HepG2 (cell line): ENCODE measurements at regions not wholly inside any gene's neighbourhood (a gene's known extent, or its start where the extent isn't known, plus 50 kb on each side); places are given as distances from the start of the nearest gene placed in this dataset.

Source experiments
- ATAC-seq: fragments of 200-7000 bp; cut with Tn5 transposase; 3 replicates; pipeline ENCODE4 v1.9.1; 2020; ENCODE audit warnings: mild to moderate bottlenecking, moderate library complexity
- BruUV-seq: library from RNA; stranded (reverse); fragments of 400-500 nt; replicated peaks from 2 replicates; lab custom pipeline; 2021; lab: Mats Ljungman, UMichigan
- CTCF ChIA-PET: fragments of 300-600 bp; formaldehyde crosslinking; extraction: SDS; loops from one replicate; lab custom pipeline; 2021; ENCODE audit warnings: low total read pairs, inconsistent platforms, low intra/inter-chr PET ratio; lab: Yijun Ruan, JAX
- POLR2A ChIA-PET: fragments of 350-600 bp; sonication (Branson Sonifier 250); formaldehyde crosslinking; loops from one replicate; lab custom pipeline; 2020; ENCODE audit warnings: antibody characterized with exemption, inconsistent platforms; lab: Yijun Ruan, JAX
- DNase-seq: peaks from one replicate; pipeline ENCODE4 v3.0.0-alpha.2; 2015; ENCODE audit warnings: low spot score
- FAIRE-seq: peaks from 3 replicates; lab custom pipeline; 2011; peaks lifted over from hg19 to GRCh38; lab: Jason Lieb, UNC
- H2AFZ ChIP-seq: one replicate; pipeline ENCODE4 v1.6.1; 2011; ENCODE audit warnings: low read length, inconsistent platforms
- H3K27ac ChIP-seq: fragments of 300-600 bp; 3 replicates; pipeline ENCODE4 v1.8.0; 2011; ENCODE audit warnings: mixed run types, mild to moderate bottlenecking, mixed read lengths, low read length, inconsistent platforms; ENCODE audit not compliant: insufficient read depth; ENCODE audit errors: extremely low read length
- H3K27me3 ChIP-seq, 2 experiments: fragments of 200-600 bp in 1 of 2; 2 replicates in 1 of 2; 3 replicates in 1 of 2; pipeline versions ENCODE4 v1.6.0 to v1.8.0; 2011; ENCODE audit warnings: low read length in 2 of 2, mild to moderate bottlenecking in 2 of 2, moderate library complexity in 2 of 2, inconsistent platforms in 1 of 2; ENCODE audit not compliant: insufficient read depth in 2 of 2, control insufficient read depth in 1 of 2
- H3K36me3 ChIP-seq, 2 experiments: fragments of 200-600 bp in 1 of 2; replicated peaks in 1 of 2; 2 replicates in 1 of 2; 3 replicates in 1 of 2; pipeline versions ENCODE4 v1.5.1 to v1.8.0; 2011; ENCODE audit warnings: low read length in 2 of 2, inconsistent platforms in 1 of 2; ENCODE audit not compliant: insufficient read depth in 2 of 2, control insufficient read depth in 1 of 2
- H3K4me1 ChIP-seq: 2 replicates; pipeline ENCODE4 v1.5.1; 2012; ENCODE audit warnings: low read length, inconsistent platforms; ENCODE audit not compliant: insufficient read depth
- H3K4me2 ChIP-seq: 2 replicates; pipeline ENCODE4 v1.6.0; 2011; ENCODE audit warnings: low read depth, low read length, inconsistent platforms
- H3K4me3 ChIP-seq, 3 experiments: fragments of 200-600 bp in 1 of 3; sonication (generic), shearing (Covaris generic) in 1 of 3; replicated peaks in 1 of 3; 2 replicates each; pipeline ENCODE4 v1.5.1; 2011 to 2016; ENCODE audit warnings: low read length in 3 of 3, inconsistent platforms in 2 of 3, low read depth in 2 of 3, mild to moderate bottlenecking in 2 of 3, control low read depth in 1 of 3, mixed read lengths in 1 of 3; ENCODE audit not compliant: insufficient read depth in 1 of 3
- H3K79me2 ChIP-seq: one replicate; pipeline ENCODE4 v1.6.1; 2011; ENCODE audit warnings: low read length, inconsistent platforms; ENCODE audit not compliant: insufficient read depth
- H3K9ac ChIP-seq: 2 replicates; pipeline ENCODE4 v1.6.0; 2011; ENCODE audit warnings: mild to moderate bottlenecking, low read depth, low read length, inconsistent platforms; ENCODE audit not compliant: insufficient read depth
- H3K9me3 ChIP-seq: 2 replicates; pipeline ENCODE4 v1.5.1; 2012; ENCODE audit warnings: mild to moderate bottlenecking, low read length
- H4K20me1 ChIP-seq: 2 replicates; pipeline ENCODE4 v1.6.0; 2011; ENCODE audit warnings: inconsistent platforms, mild to moderate bottlenecking, low read length, moderate library complexity; ENCODE audit not compliant: insufficient read depth
- GPN1 ChIP-seq: sonication (generic); formaldehyde crosslinking; IDR thresholded peaks from 2 replicates; pipeline ENCODE4 v1.5.1; 2020; ENCODE audit warnings: missing genetic modification reagents, borderline replicate concordance
- ZNF20 ChIP-seq: sonication (generic); formaldehyde crosslinking; IDR thresholded peaks from 2 replicates; pipeline ENCODE4 v1.4.0; 2020; ENCODE audit warnings: mild to moderate bottlenecking, moderate library complexity, missing genetic modification reagents
- ZNF562 ChIP-seq: sonication (generic); formaldehyde crosslinking; IDR thresholded peaks from 2 replicates; pipeline ENCODE4 v1.8.0; 2022; ENCODE audit warnings: missing genetic modification reagents, borderline replicate concordance
- ZNF776 ChIP-seq: sonication (generic); formaldehyde crosslinking; IDR thresholded peaks from 2 replicates; pipeline ENCODE4 v1.4.0; 2020; ENCODE audit warnings: mild to moderate bottlenecking, missing genetic modification reagents
- WGBS: methylation state at CpG from one replicate; pipeline ENCODE4 v1.1.6; 2017; ENCODE audit warnings: low lambda C conversion rate; 5-methylcytosine and 5-hydroxymethylcytosine counted together
- in situ Hi-C: cut with HindIII; loops from 2 replicates; pipeline ENCODE4 v1.10.0; 2017; ENCODE audit warnings: low pct_unique_long_range_greater_than_20kb; ENCODE audit not compliant: extremely low pct_ligation_motif_present
- intact Hi-C: fragments of 100-400 bp; cut with micrococcal nuclease; formaldehyde crosslinking; loops from one replicate; pipeline ENCODE4 v1.10.0; 2022; ENCODE audit not compliant: unreplicated experiment
- TF ChIP-seq, protein P1 (sequence below), 2 experiments: IDR thresholded peaks; 2 replicates each; pipeline ENCODE4 v1.6.1; 2011 to 2012; ENCODE audit warnings: low read length in 2 of 2, borderline replicate concordance in 1 of 2, low read depth in 1 of 2, mild to moderate bottlenecking in 1 of 2, moderate library complexity in 1 of 2
- TF ChIP-seq, protein P2 (sequence below): sonication (generic); formaldehyde crosslinking; IDR thresholded peaks from 2 replicates; pipeline ENCODE4 v1.4.0; 2020; ENCODE audit warnings: missing genetic modification reagents, mild to moderate bottlenecking, borderline replicate concordance
- TF ChIP-seq, protein P3 (sequence below): IDR thresholded peaks from 2 replicates; pipeline ENCODE4 v1.4.0; 2020; ENCODE audit warnings: mild to moderate bottlenecking, missing genetic modification reagents
- TF ChIP-seq, protein P4 (sequence below): sonication (generic); formaldehyde crosslinking; IDR thresholded peaks from 2 replicates; pipeline ENCODE4 v1.4.0; 2020; ENCODE audit warnings: mild to moderate bottlenecking, low read depth, missing genetic modification reagents
- TF ChIP-seq, protein P5 (sequence below): sonication (generic); formaldehyde crosslinking; IDR thresholded peaks from 2 replicates; pipeline ENCODE4 v1.5.1; 2020; ENCODE audit warnings: missing genetic modification reagents, mild to moderate bottlenecking, borderline replicate concordance

DNA sequence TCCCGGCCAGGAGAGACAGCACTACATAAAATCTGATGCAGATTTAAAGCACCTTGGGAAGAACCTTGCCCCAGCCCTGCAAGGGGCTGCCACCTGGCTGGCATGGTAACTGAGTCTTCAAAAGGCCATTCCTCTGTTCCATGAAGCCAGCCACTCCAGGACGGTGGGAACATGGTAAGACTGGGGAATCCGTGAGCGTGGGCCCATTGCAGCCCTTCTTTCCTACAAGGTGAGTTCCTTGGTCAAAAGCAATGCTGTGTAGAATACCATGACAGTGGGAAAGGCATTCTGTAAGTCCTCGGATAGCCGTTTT is 121.3 kb downstream of the SOX1 start (continued):
- TF ChIP-seq, protein P1, sequence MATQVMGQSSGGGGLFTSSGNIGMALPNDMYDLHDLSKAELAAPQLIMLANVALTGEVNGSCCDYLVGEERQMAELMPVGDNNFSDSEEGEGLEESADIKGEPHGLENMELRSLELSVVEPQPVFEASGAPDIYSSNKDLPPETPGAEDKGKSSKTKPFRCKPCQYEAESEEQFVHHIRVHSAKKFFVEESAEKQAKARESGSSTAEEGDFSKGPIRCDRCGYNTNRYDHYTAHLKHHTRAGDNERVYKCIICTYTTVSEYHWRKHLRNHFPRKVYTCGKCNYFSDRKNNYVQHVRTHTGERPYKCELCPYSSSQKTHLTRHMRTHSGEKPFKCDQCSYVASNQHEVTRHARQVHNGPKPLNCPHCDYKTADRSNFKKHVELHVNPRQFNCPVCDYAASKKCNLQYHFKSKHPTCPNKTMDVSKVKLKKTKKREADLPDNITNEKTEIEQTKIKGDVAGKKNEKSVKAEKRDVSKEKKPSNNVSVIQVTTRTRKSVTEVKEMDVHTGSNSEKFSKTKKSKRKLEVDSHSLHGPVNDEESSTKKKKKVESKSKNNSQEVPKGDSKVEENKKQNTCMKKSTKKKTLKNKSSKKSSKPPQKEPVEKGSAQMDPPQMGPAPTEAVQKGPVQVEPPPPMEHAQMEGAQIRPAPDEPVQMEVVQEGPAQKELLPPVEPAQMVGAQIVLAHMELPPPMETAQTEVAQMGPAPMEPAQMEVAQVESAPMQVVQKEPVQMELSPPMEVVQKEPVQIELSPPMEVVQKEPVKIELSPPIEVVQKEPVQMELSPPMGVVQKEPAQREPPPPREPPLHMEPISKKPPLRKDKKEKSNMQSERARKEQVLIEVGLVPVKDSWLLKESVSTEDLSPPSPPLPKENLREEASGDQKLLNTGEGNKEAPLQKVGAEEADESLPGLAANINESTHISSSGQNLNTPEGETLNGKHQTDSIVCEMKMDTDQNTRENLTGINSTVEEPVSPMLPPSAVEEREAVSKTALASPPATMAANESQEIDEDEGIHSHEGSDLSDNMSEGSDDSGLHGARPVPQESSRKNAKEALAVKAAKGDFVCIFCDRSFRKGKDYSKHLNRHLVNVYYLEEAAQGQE (IDR thresholded peaks at IDR 0.05; ENCODE audit: borderline replicate concordance in 1 of 2, low read depth in 1 of 2, low read length in 2 of 2): no peak
- TF ChIP-seq GPN1: no peak
- TF ChIP-seq, protein P2, sequence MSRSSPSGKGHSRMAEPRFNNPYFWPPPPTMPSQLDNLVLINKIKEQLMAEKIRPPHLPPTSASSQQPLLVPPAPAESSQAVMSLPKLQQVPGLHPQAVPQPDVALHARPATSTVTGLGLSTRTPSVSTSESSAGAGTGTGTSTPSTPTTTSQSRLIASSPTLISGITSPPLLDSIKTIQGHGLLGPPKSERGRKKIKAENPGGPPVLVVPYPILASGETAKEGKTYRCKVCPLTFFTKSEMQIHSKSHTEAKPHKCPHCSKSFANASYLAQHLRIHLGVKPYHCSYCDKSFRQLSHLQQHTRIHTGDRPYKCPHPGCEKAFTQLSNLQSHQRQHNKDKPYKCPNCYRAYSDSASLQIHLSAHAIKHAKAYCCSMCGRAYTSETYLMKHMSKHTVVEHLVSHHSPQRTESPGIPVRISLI: no peak

DNA sequence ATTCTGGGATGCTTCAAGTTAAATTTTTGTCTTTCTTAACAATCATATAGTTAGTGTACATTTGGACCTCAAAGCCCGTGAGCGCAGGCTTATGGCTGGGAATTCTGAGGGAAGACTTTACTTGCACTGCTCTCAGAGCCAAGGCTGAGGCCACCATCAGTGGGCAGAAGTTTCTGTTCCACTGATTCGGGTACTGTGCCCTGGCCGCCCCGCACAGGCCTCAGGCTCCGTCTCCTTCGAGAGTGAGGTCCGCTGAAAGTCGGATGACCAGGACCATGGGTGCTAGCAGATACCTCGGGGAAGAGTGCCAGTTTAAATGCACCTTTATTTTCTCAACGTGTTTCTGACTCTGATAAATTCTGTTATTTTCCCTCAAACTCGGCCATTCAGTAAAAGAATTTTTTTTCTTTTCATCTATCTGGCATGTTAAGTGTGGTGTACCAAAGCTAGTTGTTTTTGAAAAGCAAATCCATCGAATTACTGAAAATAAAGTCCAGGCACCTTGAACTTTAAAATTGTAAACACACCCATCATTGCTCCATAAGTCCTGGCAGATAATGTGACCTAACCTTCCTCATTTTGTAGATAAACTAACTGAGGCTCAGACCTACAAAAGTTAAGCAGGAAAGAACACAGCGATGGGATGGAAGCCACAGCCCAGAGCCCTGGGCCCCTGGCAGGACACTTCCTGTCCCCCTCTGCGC is 126.7 kb downstream of the SOX1 start:
- Histone ChIP-seq H3K9me3 (no peaks in the 10 kb centered on the region), H3K27me3 (peaks cover 0 to 5% of the 10 kb centered on the region in 2 experiments; a peak in 2 of 5 replicates), H3K4me3 (no peak overlapping the region), H3K36me3 (no peaks in the 10 kb centered on the region), H3K9ac (no peak overlapping the region), H3K4me1 (0 out of 2 replicates have a peak, but pooled peaks cover 7% of the 10 kb centered on the region), H3K4me2 (no peak overlapping the region), H2AFZ (no peak overlapping the region), H3K79me2 (no peaks in the 10 kb centered on the region), H3K27ac (no peak overlapping the region), H4K20me1 (no peaks in the 10 kb centered on the region)
- FAIRE-seq (no peak), DNase-seq (no peak), ATAC-seq (no peak; the same call in 2 of the 3 replicates)
- ChIA-PET POLR2A (no interaction called here), CTCF (no interaction called here)
- intact Hi-C loops (no loop called here), in situ Hi-C loops (no loop called here)
- WGBS: 45% methylated on average over 15 of the region's 15 CpGs
- no TSS peak for BruUV-seq
- TF ChIP-seq, protein P3, sequence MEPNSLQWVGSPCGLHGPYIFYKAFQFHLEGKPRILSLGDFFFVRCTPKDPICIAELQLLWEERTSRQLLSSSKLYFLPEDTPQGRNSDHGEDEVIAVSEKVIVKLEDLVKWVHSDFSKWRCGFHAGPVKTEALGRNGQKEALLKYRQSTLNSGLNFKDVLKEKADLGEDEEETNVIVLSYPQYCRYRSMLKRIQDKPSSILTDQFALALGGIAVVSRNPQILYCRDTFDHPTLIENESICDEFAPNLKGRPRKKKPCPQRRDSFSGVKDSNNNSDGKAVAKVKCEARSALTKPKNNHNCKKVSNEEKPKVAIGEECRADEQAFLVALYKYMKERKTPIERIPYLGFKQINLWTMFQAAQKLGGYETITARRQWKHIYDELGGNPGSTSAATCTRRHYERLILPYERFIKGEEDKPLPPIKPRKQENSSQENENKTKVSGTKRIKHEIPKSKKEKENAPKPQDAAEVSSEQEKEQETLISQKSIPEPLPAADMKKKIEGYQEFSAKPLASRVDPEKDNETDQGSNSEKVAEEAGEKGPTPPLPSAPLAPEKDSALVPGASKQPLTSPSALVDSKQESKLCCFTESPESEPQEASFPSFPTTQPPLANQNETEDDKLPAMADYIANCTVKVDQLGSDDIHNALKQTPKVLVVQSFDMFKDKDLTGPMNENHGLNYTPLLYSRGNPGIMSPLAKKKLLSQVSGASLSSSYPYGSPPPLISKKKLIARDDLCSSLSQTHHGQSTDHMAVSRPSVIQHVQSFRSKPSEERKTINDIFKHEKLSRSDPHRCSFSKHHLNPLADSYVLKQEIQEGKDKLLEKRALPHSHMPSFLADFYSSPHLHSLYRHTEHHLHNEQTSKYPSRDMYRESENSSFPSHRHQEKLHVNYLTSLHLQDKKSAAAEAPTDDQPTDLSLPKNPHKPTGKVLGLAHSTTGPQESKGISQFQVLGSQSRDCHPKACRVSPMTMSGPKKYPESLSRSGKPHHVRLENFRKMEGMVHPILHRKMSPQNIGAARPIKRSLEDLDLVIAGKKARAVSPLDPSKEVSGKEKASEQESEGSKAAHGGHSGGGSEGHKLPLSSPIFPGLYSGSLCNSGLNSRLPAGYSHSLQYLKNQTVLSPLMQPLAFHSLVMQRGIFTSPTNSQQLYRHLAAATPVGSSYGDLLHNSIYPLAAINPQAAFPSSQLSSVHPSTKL (CRISPR knock-in tag): no peak
- TF ChIP-seq, protein P4, sequence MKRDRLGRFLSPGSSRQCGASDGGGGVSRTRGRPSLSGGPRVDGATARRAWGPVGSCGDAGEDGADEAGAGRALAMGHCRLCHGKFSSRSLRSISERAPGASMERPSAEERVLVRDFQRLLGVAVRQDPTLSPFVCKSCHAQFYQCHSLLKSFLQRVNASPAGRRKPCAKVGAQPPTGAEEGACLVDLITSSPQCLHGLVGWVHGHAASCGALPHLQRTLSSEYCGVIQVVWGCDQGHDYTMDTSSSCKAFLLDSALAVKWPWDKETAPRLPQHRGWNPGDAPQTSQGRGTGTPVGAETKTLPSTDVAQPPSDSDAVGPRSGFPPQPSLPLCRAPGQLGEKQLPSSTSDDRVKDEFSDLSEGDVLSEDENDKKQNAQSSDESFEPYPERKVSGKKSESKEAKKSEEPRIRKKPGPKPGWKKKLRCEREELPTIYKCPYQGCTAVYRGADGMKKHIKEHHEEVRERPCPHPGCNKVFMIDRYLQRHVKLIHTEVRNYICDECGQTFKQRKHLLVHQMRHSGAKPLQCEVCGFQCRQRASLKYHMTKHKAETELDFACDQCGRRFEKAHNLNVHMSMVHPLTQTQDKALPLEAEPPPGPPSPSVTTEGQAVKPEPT (CRISPR knock-in tag): no peak
- TF ChIP-seq ZNF776 (CRISPR knock-in tag) (no peak), ZNF20 (CRISPR knock-in tag) (no peak), ZNF562 (no peak)
- TF ChIP-seq, protein P5, sequence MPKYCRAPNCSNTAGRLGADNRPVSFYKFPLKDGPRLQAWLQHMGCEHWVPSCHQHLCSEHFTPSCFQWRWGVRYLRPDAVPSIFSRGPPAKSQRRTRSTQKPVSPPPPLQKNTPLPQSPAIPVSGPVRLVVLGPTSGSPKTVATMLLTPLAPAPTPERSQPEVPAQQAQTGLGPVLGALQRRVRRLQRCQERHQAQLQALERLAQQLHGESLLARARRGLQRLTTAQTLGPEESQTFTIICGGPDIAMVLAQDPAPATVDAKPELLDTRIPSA (CRISPR knock-in tag): no peak
